Fibroblast of pulmonary artery (primary cell): ENCODE measurements at regions not wholly inside any gene's neighbourhood (a gene's known extent, or its start where the extent isn't known, plus 50 kb on each side); places are given as distances from the start of the nearest gene placed in this dataset.

ENCODE experiments used
- DNase-seq: peaks from one replicate; pipeline ENCODE4 v3.0.0-alpha.2; 2010; ENCODE audit warnings: low read depth
- H3K4me3 ChIP-seq: replicated peaks from 2 replicates; pipeline ENCODE4 v1.5.1; 2011; ENCODE audit warnings: low read depth, mild to moderate bottlenecking, control low read depth, low read length, moderate library complexity
- TF ChIP-seq, protein P1 (sequence below): IDR thresholded peaks from 2 replicates; pipeline ENCODE4 v1.5.1; 2011; ENCODE audit warnings: mild to moderate bottlenecking, control low read depth, low read length, inconsistent platforms; ENCODE audit errors: missing control alignments

DNA sequence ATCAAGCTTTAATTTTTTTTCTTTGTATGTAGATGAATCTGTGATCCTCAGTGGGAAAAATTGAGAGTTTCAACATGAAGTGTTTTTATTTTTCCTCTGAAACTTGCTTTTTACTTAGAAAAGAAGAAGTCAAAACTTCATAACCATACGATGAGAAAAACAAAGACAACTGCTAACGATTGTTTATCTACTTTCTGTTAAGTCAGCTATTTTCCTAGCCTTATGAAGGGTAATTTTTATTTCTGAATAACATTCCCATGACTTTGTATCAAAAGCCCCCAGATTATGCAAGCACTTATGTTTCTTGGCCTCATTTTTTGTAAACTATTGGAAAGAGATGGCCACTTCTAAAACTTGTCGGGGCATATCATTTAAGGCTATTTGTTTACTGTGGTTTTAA, 645.1 kb upstream of the PRKX start:
- no peak overlapping the region for H3K4me3 ChIP-seq
- TF ChIP-seq, protein P1, sequence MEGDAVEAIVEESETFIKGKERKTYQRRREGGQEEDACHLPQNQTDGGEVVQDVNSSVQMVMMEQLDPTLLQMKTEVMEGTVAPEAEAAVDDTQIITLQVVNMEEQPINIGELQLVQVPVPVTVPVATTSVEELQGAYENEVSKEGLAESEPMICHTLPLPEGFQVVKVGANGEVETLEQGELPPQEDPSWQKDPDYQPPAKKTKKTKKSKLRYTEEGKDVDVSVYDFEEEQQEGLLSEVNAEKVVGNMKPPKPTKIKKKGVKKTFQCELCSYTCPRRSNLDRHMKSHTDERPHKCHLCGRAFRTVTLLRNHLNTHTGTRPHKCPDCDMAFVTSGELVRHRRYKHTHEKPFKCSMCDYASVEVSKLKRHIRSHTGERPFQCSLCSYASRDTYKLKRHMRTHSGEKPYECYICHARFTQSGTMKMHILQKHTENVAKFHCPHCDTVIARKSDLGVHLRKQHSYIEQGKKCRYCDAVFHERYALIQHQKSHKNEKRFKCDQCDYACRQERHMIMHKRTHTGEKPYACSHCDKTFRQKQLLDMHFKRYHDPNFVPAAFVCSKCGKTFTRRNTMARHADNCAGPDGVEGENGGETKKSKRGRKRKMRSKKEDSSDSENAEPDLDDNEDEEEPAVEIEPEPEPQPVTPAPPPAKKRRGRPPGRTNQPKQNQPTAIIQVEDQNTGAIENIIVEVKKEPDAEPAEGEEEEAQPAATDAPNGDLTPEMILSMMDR, result no peak
- no peak for DNase-seq

DNA sequence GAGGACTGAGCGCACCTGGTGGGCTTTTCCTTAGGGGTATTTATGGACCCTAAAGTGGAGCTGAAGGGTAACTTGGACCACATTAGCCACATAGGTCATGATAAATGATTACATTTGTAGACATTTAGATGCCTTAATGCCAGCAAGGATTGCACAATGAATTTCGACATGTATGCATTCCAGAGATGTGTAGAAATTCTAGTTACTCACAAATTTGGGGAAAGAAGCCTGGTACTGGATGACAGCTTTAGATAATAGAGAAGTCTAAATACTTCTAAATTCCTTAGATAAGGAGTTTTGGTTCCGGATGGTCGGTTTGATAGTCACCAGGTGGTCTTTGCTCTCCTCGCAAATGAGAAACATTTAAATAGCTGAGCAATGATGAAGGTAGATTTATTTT, 609.5 kb upstream of the PRKX start:
- H3K4me3 ChIP-seq, result no peak overlapping the region
- no peak for DNase-seq
- TF ChIP-seq, protein P1, result no peak

DNA sequence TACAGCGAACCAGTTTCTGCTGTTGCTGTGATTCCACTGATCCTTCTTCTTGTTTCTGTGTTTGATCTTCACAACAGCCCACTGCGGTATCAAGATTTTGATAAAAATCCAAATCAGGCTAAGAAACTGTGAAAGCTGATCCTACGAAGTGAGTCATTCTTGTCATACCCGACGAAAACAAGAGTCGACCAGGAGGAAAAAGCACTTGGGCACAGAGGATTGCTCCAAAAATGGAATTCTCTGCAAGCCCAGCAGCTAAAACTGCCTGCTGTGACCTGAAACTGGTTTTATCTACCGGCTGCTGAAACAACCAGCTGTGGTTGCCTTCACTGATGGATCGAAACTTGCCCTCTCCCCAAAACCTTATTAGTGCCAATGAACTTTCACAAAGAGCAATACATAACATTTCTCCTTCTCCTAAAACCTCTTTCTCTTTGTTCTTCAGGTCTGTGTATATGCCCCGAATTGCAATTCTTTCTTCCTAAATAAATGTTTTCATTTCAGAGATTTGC, 607.0 kb upstream of the PRKX start:
- DNase-seq, result no peak
- TF ChIP-seq, protein P1, result no peak
- H3K4me3 ChIP-seq, result no peak overlapping the region

DNA sequence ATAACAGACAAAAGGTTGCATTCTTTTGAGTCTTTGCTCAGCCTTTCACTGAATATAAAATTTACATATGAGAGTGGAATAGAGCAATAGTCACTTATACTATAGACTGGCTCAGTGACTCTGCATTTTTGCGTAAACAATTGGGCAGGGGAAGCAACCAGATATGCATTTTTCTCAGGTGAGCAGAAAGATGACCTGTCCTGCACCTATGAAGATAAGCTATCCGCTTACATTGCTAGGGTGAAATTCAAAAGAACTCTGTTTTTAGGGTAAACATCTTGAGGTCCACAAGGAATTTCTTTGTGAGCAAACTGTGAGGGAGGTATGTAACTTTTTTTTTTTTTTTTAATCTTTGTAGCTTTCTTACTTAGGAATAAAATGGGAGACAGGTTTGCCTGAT, 602.4 kb upstream of the PRKX start:
- TF ChIP-seq, protein P1, result no peak
- no peak for DNase-seq
- no peak overlapping the region for H3K4me3 ChIP-seq

DNA sequence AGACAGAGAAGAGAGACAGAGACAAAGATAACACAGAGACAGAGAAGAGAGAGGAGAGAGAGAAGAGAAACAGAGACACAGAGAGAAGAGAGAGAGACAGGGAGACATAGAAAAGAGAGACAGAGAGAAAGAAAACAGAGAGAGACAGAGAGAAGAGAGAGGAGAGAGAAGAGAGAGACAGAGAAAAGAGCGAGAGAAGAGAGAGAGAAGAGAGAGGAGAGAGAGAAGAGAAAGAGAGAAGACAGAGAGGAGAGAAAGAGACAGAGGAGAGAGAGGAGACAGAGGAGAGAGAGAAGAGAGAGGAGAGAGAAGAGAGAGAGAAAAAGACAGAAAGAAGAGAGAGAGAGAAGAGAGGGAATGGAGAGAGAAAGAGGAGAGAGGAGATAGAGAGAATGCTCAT, 601.1 kb upstream of the PRKX start:
- H3K4me3 ChIP-seq, result no peak overlapping the region
- TF ChIP-seq, protein P1, result no peak
- DNase-seq, result no peak

DNA sequence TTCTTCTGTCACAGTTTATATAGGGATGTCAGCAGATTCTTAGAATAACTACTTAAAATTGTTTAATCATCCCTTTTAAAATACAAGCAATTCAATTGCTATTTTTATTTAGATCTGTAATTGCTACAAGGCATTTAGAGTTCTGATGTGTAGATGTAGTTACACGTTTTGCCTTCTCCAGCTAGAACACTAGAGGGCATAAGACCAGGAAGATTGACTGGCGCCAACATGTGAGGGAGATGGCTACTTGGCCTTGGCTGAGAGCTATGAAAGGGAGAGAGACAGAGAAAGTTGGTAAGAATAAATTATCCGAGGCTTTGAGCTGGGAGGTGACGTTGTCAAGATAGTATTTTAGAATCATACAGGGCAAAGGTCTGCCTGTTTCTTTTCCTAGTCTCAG, 563.7 kb upstream of the PRKX start:
- TF ChIP-seq, protein P1, result no peak
- H3K4me3 ChIP-seq, result no peak overlapping the region
- DNase-seq, result no peak

DNA sequence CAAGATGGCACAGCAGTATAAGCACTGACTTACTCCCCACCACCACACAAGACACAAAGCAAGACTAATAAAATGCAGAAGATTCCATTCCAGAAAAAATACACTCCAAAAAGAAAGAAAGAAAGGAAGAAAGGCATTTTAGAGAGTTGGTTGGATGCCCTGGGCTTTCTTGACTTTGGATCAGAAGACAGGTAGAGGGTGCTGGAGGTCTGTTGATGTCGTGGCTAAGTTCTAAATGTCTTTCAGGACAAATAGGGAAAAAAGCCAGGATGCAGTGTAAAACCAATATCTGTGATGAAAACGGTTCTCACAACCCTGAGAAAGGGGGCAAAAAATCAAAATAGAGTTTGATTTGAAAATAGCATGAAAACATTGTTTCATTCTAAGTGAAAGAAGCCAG, 555.2 kb upstream of the PRKX start:
- no peak for DNase-seq
- TF ChIP-seq, protein P1, result no peak
- no peak overlapping the region for H3K4me3 ChIP-seq
